H9 (cell line): ENCODE measurements at regions not wholly inside any gene's neighbourhood (a gene's known extent, or its start where the extent isn't known, plus 50 kb on each side); places are given as distances from the start of the nearest gene placed in this dataset.

Experiments used
- DNase-seq: peaks from one replicate; pipeline ENCODE4 v3.0.0-alpha.2; 2017
- H2AFZ ChIP-seq: one replicate; pipeline ENCODE4 v1.6.1; 2013; ENCODE audit warnings: mild to moderate bottlenecking, low read length, control low read depth, moderate library complexity
- H2AK5ac ChIP-seq: 2 replicates; pipeline ENCODE4 v1.6.1; 2013; ENCODE audit warnings: low read length, control low read depth, mixed read lengths; ENCODE audit not compliant: insufficient read length
- H2BK120ac ChIP-seq: one replicate; pipeline ENCODE4 v1.6.1; 2013; ENCODE audit warnings: low read depth, mild to moderate bottlenecking, low read length, control low read depth, inconsistent platforms; ENCODE audit not compliant: poor library complexity, severe bottlenecking
- H2BK12ac ChIP-seq: 2 replicates; pipeline ENCODE4 v1.6.1; 2013; ENCODE audit warnings: low read length, control low read depth, mixed read lengths, low read depth; ENCODE audit not compliant: insufficient read length
- H2BK15ac ChIP-seq: 2 replicates; pipeline ENCODE4 v1.6.1; 2013; ENCODE audit warnings: low read depth, low read length, control low read depth
- H2BK20ac ChIP-seq: one replicate; pipeline ENCODE4 v1.6.1; 2013; ENCODE audit warnings: low read depth, mild to moderate bottlenecking, low read length, control low read depth, inconsistent platforms; ENCODE audit not compliant: poor library complexity, severe bottlenecking
- H2BK5ac ChIP-seq: 2 replicates; pipeline ENCODE4 v1.6.1; 2013; ENCODE audit warnings: low read length, control low read depth, mixed read lengths; ENCODE audit not compliant: insufficient read length
- H3K14ac ChIP-seq: 2 replicates; pipeline ENCODE4 v1.6.1; 2013; ENCODE audit warnings: low read length, control low read depth; ENCODE audit not compliant: insufficient read depth
- H3K18ac ChIP-seq: 2 replicates; pipeline ENCODE4 v1.6.1; 2013; ENCODE audit warnings: low read depth, mild to moderate bottlenecking, mixed read lengths, low read length, control low read depth; ENCODE audit not compliant: insufficient read length
- H3K23ac ChIP-seq: 2 replicates; pipeline ENCODE4 v1.6.1; 2013; ENCODE audit warnings: low read length, control low read depth, mixed read lengths, low read depth; ENCODE audit not compliant: insufficient read length
- H3K23me2 ChIP-seq: 2 replicates; pipeline ENCODE4 v1.6.1; 2013; ENCODE audit warnings: low read depth, mild to moderate bottlenecking, mixed read lengths, low read length, control low read depth; ENCODE audit not compliant: insufficient read length, poor library complexity, severe bottlenecking
- H3K27ac ChIP-seq: 2 replicates; pipeline ENCODE4 v1.5.1; 2013; ENCODE audit warnings: low read length, control low read depth, mixed read lengths, low read depth; ENCODE audit not compliant: insufficient read length
- H3K27me3 ChIP-seq: 2 replicates; pipeline ENCODE4 v1.6.1; 2013; ENCODE audit warnings: low read length, control low read depth, inconsistent platforms; ENCODE audit not compliant: insufficient read depth
- H3K4ac ChIP-seq: 2 replicates; pipeline ENCODE4 v1.6.1; 2013; ENCODE audit warnings: low read depth, mild to moderate bottlenecking, control low read depth, inconsistent platforms, low read length, moderate library complexity
- H3K4me1 ChIP-seq: 2 replicates; pipeline ENCODE4 v1.6.1; 2013; ENCODE audit warnings: low read length, control low read depth, inconsistent platforms; ENCODE audit not compliant: insufficient read depth
- H3K4me2 ChIP-seq: 2 replicates; pipeline ENCODE4 v1.6.1; 2013; ENCODE audit warnings: low read length, control low read depth, mixed read lengths; ENCODE audit not compliant: insufficient read length, insufficient read depth
- H3K56ac ChIP-seq: 2 replicates; pipeline ENCODE4 v1.6.1; 2013; ENCODE audit warnings: low read depth, mild to moderate bottlenecking, mixed read lengths, low read length, control low read depth; ENCODE audit not compliant: insufficient read length
- H3K79me1 ChIP-seq: 2 replicates; pipeline ENCODE4 v1.6.1; 2013; ENCODE audit warnings: low read depth, mild to moderate bottlenecking, moderate library complexity, low read length, control low read depth, inconsistent platforms; ENCODE audit not compliant: insufficient read depth, poor library complexity, severe bottlenecking
- H3K79me2 ChIP-seq: 2 replicates; pipeline ENCODE4 v1.6.1; 2013; ENCODE audit warnings: low read length, control low read depth, inconsistent platforms; ENCODE audit not compliant: insufficient read depth
- H3K9ac ChIP-seq: 2 replicates; pipeline ENCODE4 v1.6.1; 2013; ENCODE audit warnings: low read length, control low read depth, mixed read lengths; ENCODE audit not compliant: insufficient read length; ENCODE audit errors: extremely low read depth
- H3K9me3 ChIP-seq: one replicate; pipeline ENCODE4 v1.6.1; 2013; ENCODE audit warnings: low read depth, low read length, inconsistent platforms; ENCODE audit not compliant: control insufficient read depth
- H3T11ph ChIP-seq: one replicate; pipeline ENCODE4 v1.6.1; 2013; ENCODE audit warnings: mild to moderate bottlenecking, low read length, control low read depth, inconsistent platforms
- H4K20me1 ChIP-seq: one replicate; pipeline ENCODE4 v1.6.1; 2013; ENCODE audit not compliant: control insufficient read depth, insufficient read length, insufficient read depth
- H4K5ac ChIP-seq: 2 replicates; pipeline ENCODE4 v1.6.1; 2013; ENCODE audit warnings: low read depth, mild to moderate bottlenecking, mixed read lengths, low read length, control low read depth; ENCODE audit not compliant: insufficient read length
- H4K8ac ChIP-seq: replicated peaks from 2 replicates; pipeline ENCODE4 v1.6.1; 2013; ENCODE audit warnings: low read length, control low read depth, mixed read lengths, low read depth; ENCODE audit not compliant: insufficient read length
- H4K91ac ChIP-seq: 2 replicates; pipeline ENCODE4 v1.6.1; 2013; ENCODE audit warnings: low read depth, mild to moderate bottlenecking, moderate library complexity, mixed read lengths, low read length, control low read depth; ENCODE audit not compliant: insufficient read length
- H3K27ac Mint-ChIP-seq, 3 experiments: 2 replicates in 2 of 3; 3 replicates in 1 of 3; pipeline ENCODE4 v1.8.0; 2020 to 2021; ENCODE audit warnings: mixed read lengths in 3 of 3, mild to moderate bottlenecking in 1 of 3, moderate library complexity in 1 of 3
- H3K27me3 Mint-ChIP-seq: 2 replicates; pipeline ENCODE4 v1.8.0; 2021; ENCODE audit warnings: low read depth, mild to moderate bottlenecking, moderate library complexity, mixed read lengths
- H3K36me3 Mint-ChIP-seq, 3 experiments: 2 replicates in 2 of 3; 3 replicates in 1 of 3; pipeline ENCODE4 v1.8.0; 2020 to 2021; ENCODE audit warnings: low read depth in 3 of 3, mixed read lengths in 3 of 3; ENCODE audit not compliant: insufficient read depth in 1 of 3
- H3K4me1 Mint-ChIP-seq, 2 experiments: 2 replicates each; pipeline ENCODE4 v1.8.0; 2020; ENCODE audit warnings: mixed read lengths in 2 of 2
- H3K4me3 Mint-ChIP-seq, 2 experiments: 2 replicates in 1 of 2; 3 replicates in 1 of 2; pipeline ENCODE4 v1.8.0; 2020 to 2021; ENCODE audit warnings: mild to moderate bottlenecking in 2 of 2, mixed read lengths in 2 of 2, moderate library complexity in 1 of 2
- H3K9me3 Mint-ChIP-seq, 2 experiments: 2 replicates in 1 of 2; 3 replicates in 1 of 2; pipeline ENCODE4 v1.8.0; 2020; ENCODE audit warnings: mild to moderate bottlenecking in 2 of 2, mixed read lengths in 2 of 2, moderate library complexity in 1 of 2
- CTCF ChIP-seq: fragments of 200-600 bp; sonication (generic); conservative IDR thresholded peaks from 3 replicates; pipeline ENCODE4 v1.8.0; 2021; ENCODE audit warnings: antibody characterized with exemption, mild to moderate bottlenecking
- WGBS: extraction: QIAGEN DNeasy Blood & Tissue Kit; methylation state at CpG from one replicate; pipeline ENCODE4 v1.1.7; 2013; ENCODE audit warnings: missing lambda C conversion rate, low lambda C conversion rate, mixed read lengths; ENCODE audit not compliant: insufficient read length; ENCODE audit errors: extremely low coverage; 5-methylcytosine and 5-hydroxymethylcytosine counted together

GRCh38 chr3:102143536-102143935 lies 291.3 kb upstream of the ZPLD1 start:
- H3K4me1 ChIP-seq = no peaks in the 10 kb centered on the region
- H3K4me2 ChIP-seq = no peak overlapping the region
- Mint-ChIP-seq H3K4me1 (no peaks in the 10 kb centered on the region), H3K36me3 (no peaks in the 10 kb centered on the region; a peak in 2 of 7 replicates), H3K9me3 (0 out of 5 replicates have a peak, but pooled peaks cover 0 to 2% of the 10 kb centered on the region in 2 experiments), H3K4me3 (no peak overlapping the region), H3K27ac (no peak overlapping the region), H3K27me3 (no peaks in the 10 kb centered on the region)
- H3K14ac ChIP-seq = no peak overlapping the region
- no CpG with 5 or more reads among the region's 1 CpG for WGBS
- no peaks in the 10 kb centered on the region for H3K23me2 ChIP-seq
- no peak overlapping the region for H2BK15ac ChIP-seq
- H3K9ac ChIP-seq = no peak overlapping the region
- no peaks in the 10 kb centered on the region for H3K9me3 ChIP-seq
- DNase-seq = no peak
- no peak overlapping the region for H3T11ph ChIP-seq
- H4K8ac ChIP-seq = no peak overlapping the region
- no peaks in the 10 kb centered on the region for H3K79me1 ChIP-seq
- H2BK20ac ChIP-seq = no peak overlapping the region
- no peak overlapping the region for H2BK120ac ChIP-seq
- H3K23ac ChIP-seq = no peak overlapping the region
- no peak overlapping the region for H3K18ac ChIP-seq
- TF ChIP-seq CTCF = no peak
- H3K27me3 ChIP-seq = no peaks in the 10 kb centered on the region
- no peaks in the 10 kb centered on the region for H4K20me1 ChIP-seq
- H2AFZ ChIP-seq = no peak overlapping the region
- H2BK12ac ChIP-seq = no peak overlapping the region
- no peaks in the 10 kb centered on the region for H3K79me2 ChIP-seq
- no peak overlapping the region for H3K27ac ChIP-seq
- H2BK5ac ChIP-seq = no peak overlapping the region
- H4K5ac ChIP-seq = no peak overlapping the region
- H3K4ac ChIP-seq = no peak overlapping the region
- no peak overlapping the region for H4K91ac ChIP-seq
- H3K56ac ChIP-seq = no peak overlapping the region
- H2AK5ac ChIP-seq = no peak overlapping the region
